Keratinocyte (primary cell): ENCODE measurements at regions not wholly inside any gene's neighbourhood (a gene's known extent, or its start where the extent isn't known, plus 50 kb on each side); places are given as distances from the start of the nearest gene placed in this dataset.

ENCODE experiments used
- DNase-seq: peaks from one replicate; pipeline ENCODE4 v3.0.0-alpha.2; 2011; ENCODE audit warnings: low read depth, missing footprints, low spot score
- FAIRE-seq: peaks from 2 replicates; lab custom pipeline; 2011; peaks lifted over from hg19 to GRCh38; lab: Jason Lieb, UNC
- H2AFZ ChIP-seq: 2 replicates; pipeline ENCODE4 v1.6.0; 2012; ENCODE audit warnings: low read length, control low read depth, inconsistent platforms; ENCODE audit not compliant: control insufficient read depth
- H3K27ac ChIP-seq: 2 replicates; pipeline ENCODE4 v1.5.1; 2011; ENCODE audit warnings: low read length; ENCODE audit not compliant: control insufficient read depth, insufficient read depth
- H3K27me3 ChIP-seq: 3 replicates; pipeline ENCODE4 v1.6.0; 2011; ENCODE audit warnings: low read length; ENCODE audit not compliant: control insufficient read depth, insufficient read depth; ENCODE audit errors: extremely low read depth
- H3K36me3 ChIP-seq, 2 experiments: 2 replicates in 1 of 2; 3 replicates in 1 of 2; pipeline ENCODE4 v1.5.1; 2011; ENCODE audit warnings: low read length in 2 of 2, mild to moderate bottlenecking in 1 of 2; ENCODE audit not compliant: control insufficient read depth in 2 of 2, insufficient read depth in 2 of 2; ENCODE audit errors: extremely low read depth in 1 of 2
- H3K4me1 ChIP-seq: 3 replicates; pipeline ENCODE4 v1.5.1; 2011; ENCODE audit warnings: low read length; ENCODE audit not compliant: control insufficient read depth, insufficient read depth; ENCODE audit errors: extremely low read depth
- H3K4me2 ChIP-seq: 3 replicates; pipeline ENCODE4 v1.6.0; 2011; ENCODE audit warnings: low read depth, low read length; ENCODE audit not compliant: control insufficient read depth, insufficient read depth; ENCODE audit errors: extremely low read depth
- H3K4me3 ChIP-seq, 3 experiments: fragments of 200-600 bp in 1 of 3; sonication (generic) in 1 of 3; 2 replicates in 2 of 3; 3 replicates in 1 of 3; pipeline ENCODE4 v1.5.1; 2011 to 2016; ENCODE audit warnings: low read length in 3 of 3, mild to moderate bottlenecking in 3 of 3, control low read depth in 2 of 3, inconsistent platforms in 1 of 3, low read depth in 1 of 3, mixed read lengths in 1 of 3, mixed run types in 1 of 3, moderate library complexity in 1 of 3; ENCODE audit not compliant: control insufficient read depth in 2 of 3, insufficient read depth in 2 of 3; ENCODE audit errors: extremely low read depth in 1 of 3
- H3K79me2 ChIP-seq: 2 replicates; pipeline ENCODE4 v1.6.0; 2012; ENCODE audit warnings: low read length; ENCODE audit not compliant: control insufficient read depth, insufficient read depth
- H3K9ac ChIP-seq: 3 replicates; pipeline ENCODE4 v1.6.0; 2011; ENCODE audit warnings: low read length; ENCODE audit not compliant: control insufficient read depth, insufficient read depth; ENCODE audit errors: extremely low read depth
- H3K9me1 ChIP-seq: 3 replicates; pipeline ENCODE4 v1.6.0; 2011; ENCODE audit warnings: low read length; ENCODE audit not compliant: control insufficient read depth, insufficient read depth; ENCODE audit errors: extremely low read depth
- H3K9me3 ChIP-seq: 2 replicates; pipeline ENCODE4 v1.5.1; 2012; ENCODE audit warnings: low read depth, low read length; ENCODE audit not compliant: control insufficient read depth
- H4K20me1 ChIP-seq: 3 replicates; pipeline ENCODE4 v1.6.0; 2011; ENCODE audit warnings: low read length; ENCODE audit not compliant: control insufficient read depth, insufficient read depth; ENCODE audit errors: extremely low read depth
- EZH2 ChIP-seq: IDR thresholded peaks from one replicate; pipeline ENCODE4 v1.6.1; 2012; ENCODE audit warnings: inconsistent platforms, mild to moderate bottlenecking, low read length, moderate library complexity
- dilution Hi-C: fragments of 300-500 bp; cut with MboI; formaldehyde crosslinking; loops from one replicate; pipeline ENCODE4 v1.7.0; 2020; ENCODE audit warnings: low sequenced_read_pairs; ENCODE audit not compliant: extremely low pct_ligation_motif_present
- TF ChIP-seq, protein P1 (sequence below), 3 experiments: IDR thresholded peaks in 1 of 3; conservative IDR thresholded peaks in 1 of 3; optimal IDR thresholded peaks in 1 of 3; 2 replicates in 2 of 3; 3 replicates in 1 of 3; pipeline versions ENCODE3 to v1.5.1; 2011; ENCODE audit warnings: low read length in 3 of 3, mild to moderate bottlenecking in 3 of 3, moderate library complexity in 2 of 3, control low read depth in 1 of 3, inconsistent platforms in 1 of 3; ENCODE audit not compliant: insufficient read depth in 2 of 3; ENCODE audit errors: extremely low read depth in 1 of 3

- no peaks in the 10 kb centered on the region for H4K20me1 ChIP-seq
- FAIRE-seq (no peak), DNase-seq (no peak)
- no peak for TF ChIP-seq EZH2
- TF ChIP-seq, protein P1, sequence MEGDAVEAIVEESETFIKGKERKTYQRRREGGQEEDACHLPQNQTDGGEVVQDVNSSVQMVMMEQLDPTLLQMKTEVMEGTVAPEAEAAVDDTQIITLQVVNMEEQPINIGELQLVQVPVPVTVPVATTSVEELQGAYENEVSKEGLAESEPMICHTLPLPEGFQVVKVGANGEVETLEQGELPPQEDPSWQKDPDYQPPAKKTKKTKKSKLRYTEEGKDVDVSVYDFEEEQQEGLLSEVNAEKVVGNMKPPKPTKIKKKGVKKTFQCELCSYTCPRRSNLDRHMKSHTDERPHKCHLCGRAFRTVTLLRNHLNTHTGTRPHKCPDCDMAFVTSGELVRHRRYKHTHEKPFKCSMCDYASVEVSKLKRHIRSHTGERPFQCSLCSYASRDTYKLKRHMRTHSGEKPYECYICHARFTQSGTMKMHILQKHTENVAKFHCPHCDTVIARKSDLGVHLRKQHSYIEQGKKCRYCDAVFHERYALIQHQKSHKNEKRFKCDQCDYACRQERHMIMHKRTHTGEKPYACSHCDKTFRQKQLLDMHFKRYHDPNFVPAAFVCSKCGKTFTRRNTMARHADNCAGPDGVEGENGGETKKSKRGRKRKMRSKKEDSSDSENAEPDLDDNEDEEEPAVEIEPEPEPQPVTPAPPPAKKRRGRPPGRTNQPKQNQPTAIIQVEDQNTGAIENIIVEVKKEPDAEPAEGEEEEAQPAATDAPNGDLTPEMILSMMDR (optimal IDR thresholded peaks at IDR 0.05 in 1 of 3, IDR thresholded peaks at IDR 0.05 in 1 of 3, conservative IDR thresholded peaks at IDR 0.05 in 1 of 3; ENCODE audit: extremely low read depth in 1 of 3, insufficient read depth in 2 of 3, low read length in 3 of 3): no peak
- H3K79me2 ChIP-seq: no peaks in the 10 kb centered on the region
- no peaks in the 10 kb centered on the region for H3K4me1 ChIP-seq
- H3K9me1 ChIP-seq: no peaks in the 10 kb centered on the region
- no peak overlapping the region for H3K4me2 ChIP-seq
- no peak overlapping the region for H2AFZ ChIP-seq
- dilution Hi-C loops: no loop called here
- H3K27me3 ChIP-seq: no peaks in the 10 kb centered on the region
- H3K9ac ChIP-seq: no peak overlapping the region
- H3K27ac ChIP-seq: no peak overlapping the region
- H3K36me3 ChIP-seq: no peaks in the 10 kb centered on the region
- H3K9me3 ChIP-seq: no peaks in the 10 kb centered on the region
- H3K4me3 ChIP-seq: no peak overlapping the region
Observed at GRCh38 chr4:28784188-28784587, 1923.5 kb downstream of the STIM2 start.

DNA sequence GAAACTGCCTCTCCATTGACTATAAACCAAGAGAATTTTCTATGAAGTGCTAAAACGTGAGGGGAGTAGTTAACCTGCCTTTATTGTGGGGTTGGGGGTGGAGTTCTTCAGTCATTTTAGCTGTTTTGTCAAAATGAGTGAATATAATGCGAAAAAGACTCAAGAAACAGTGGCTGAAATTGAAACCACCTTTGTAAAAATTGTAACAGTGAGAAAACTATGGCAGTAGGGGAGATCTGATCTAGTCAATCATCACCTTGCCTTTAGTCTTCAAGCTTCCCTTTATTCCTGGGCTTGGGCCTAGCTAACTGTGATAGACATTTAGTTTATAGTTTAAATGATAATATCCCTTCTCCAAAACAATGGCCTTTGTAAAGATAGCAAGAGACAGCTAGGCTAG is 1927.3 kb downstream of the STIM2 start:
- no peak for FAIRE-seq
- dilution Hi-C loops: no loop called here
- Histone ChIP-seq H3K79me2 (no peaks in the 10 kb centered on the region), H2AFZ (no peak overlapping the region), H3K36me3 (no peaks in the 10 kb centered on the region), H3K4me3 (no peak overlapping the region), H3K9me3 (no peaks in the 10 kb centered on the region), H3K4me1 (no peaks in the 10 kb centered on the region), H3K4me2 (no peak overlapping the region), H4K20me1 (no peaks in the 10 kb centered on the region), H3K9ac (no peak overlapping the region), H3K27ac (no peak overlapping the region), H3K27me3 (no peaks in the 10 kb centered on the region), H3K9me1 (no peaks in the 10 kb centered on the region)
- no peak for DNase-seq
- TF ChIP-seq, protein P1 (optimal IDR thresholded peaks at IDR 0.05 in 1 of 3, IDR thresholded peaks at IDR 0.05 in 1 of 3, conservative IDR thresholded peaks at IDR 0.05 in 1 of 3; ENCODE audit: extremely low read depth in 1 of 3, insufficient read depth in 2 of 3, low read length in 3 of 3): no peak
- TF ChIP-seq EZH2: no peak
